ENCODE measurements at regions not wholly inside any gene's neighbourhood (a gene's known extent, or its start where the extent isn't known, plus 50 kb on each side); places are given as distances from the start of the nearest gene placed in this dataset.
"Not testable (repeated sequence)": the region's sequence is repeated elsewhere in the genome, so short reads cannot be mapped to it uniquely, and the experiment has no call there.

DNA sequence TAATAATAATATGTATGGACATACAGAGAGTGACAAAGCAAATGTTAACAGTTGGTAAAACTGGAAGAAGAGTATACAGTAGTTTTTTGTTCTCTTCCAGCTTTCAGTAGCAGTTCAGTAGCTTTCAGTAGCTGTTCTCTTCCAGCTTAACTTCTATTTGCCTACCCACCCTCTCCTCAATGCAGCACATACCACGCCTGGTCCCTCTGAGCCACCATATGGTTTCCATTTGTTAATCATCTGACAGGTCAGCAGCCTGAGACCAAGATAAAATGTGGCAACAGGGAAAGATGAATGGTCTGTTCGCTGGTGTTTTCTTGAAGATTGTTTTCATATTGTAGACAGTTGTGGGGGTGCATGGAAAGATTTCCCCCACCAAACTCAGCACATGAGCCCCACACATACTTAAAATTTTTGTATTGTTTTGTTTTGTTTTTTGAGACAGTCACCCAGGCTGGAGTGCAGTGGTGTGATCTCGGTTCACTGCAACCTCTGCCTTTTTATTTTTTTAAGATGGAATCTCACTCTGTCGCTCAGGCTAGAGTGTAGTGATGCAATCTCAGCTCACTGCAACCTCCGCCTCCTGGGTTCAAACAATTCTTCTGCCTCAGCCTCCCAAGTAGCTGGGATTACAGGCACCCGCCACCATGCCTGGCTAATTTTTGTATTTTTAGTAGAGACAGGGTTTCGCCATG lies 56.8 kb downstream of the ATP6V0E2 start:
- DNase-seq (ENCODE audit: low spot score): peak; percentile 82

- DNase-seq (ENCODE audit: low spot score): not testable (repeated sequence)
Measured at GRCh38 chr7:149933776-149934175, 60.0 kb downstream of the ATP6V0E2 start.

- DNase-seq (ENCODE audit: low spot score): not testable (repeated sequence)
Measured at GRCh38 chr7:149947346-149947745, 73.6 kb downstream of the ATP6V0E2 start.

- not testable (repeated sequence) for DNase-seq (ENCODE audit: low spot score)
Measured at GRCh38 chr7:149948444-149948843, 74.7 kb downstream of the ATP6V0E2 start.

DNA sequence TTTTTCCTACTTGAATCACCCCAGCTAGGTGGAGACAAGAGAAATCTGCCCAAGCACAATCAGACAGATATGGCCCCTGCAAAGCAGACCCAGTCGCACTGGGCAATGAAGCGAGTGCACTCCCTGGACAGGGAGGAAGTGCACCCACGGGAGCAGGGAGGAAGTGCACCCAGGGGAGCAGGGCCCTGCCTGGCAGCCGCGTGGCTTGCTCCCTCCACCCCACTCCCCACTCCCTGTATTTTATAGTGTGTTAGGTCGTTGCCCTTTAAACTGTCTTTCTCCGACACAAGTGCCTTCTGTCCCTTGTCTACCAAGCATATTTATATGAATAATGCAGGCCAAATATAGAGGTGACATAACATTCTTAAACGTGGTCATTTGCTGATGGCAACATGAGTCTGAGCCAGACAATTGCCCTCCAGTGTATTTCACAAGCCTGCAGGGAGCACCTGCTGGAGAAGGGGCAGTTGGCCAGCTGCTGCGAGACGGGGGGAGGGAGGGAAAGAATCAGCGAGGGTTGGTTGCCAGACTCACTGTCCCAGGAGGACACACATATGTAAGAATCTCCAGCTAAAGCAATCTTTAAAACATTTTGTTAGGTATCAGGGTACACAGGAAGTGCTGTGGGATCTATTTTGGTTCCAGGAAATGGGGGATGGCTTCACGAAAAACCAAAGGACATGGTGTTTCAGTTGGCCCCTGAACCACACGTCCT lies 76.3 kb downstream of the ATP6V0E2 start:
- not testable (repeated sequence) for DNase-seq (ENCODE audit: low spot score)

DNA sequence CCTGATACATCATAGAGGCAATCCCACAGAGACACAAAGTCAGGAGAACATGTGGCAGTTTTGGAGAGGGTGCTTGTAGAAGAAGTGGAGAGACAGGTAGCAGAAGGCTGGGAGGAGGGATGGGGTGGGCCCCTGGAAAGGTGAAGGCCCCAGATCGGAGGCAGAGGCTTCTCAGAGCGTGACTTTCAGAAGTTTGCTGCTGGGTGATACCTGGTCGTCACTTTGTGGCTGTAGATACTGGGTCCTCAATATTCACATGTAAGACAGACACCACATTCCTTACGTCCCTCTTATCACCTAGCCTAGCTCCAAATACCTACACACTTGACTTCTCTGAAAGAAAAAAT lies 76.8 kb downstream of the ATP6V0E2 start:
- DNase-seq (ENCODE audit: low spot score): not testable (repeated sequence)

- not testable (repeated sequence) for DNase-seq (ENCODE audit: low spot score)
Measured at GRCh38 chr7:149951579-149951978, 77.8 kb downstream of the ATP6V0E2 start.

- not testable (repeated sequence) for DNase-seq (ENCODE audit: low spot score)
Measured at GRCh38 chr7:149958880-149959279, 85.1 kb downstream of the ATP6V0E2 start.

- not testable (repeated sequence) for DNase-seq (ENCODE audit: low spot score)
Measured at GRCh38 chr7:149960863-149961262, 87.1 kb downstream of the ATP6V0E2 start.

- DNase-seq (ENCODE audit: low spot score): not testable (repeated sequence)
Measured at GRCh38 chr7:149961878-149962277, 88.1 kb downstream of the ATP6V0E2 start.

GRCh38 chr7:149962685-149963319 lies 89.0 kb downstream of the ATP6V0E2 start:
- DNase-seq (ENCODE audit: low spot score): not testable (repeated sequence)

GRCh38 chr7:149963985-149964384 lies 90.2 kb downstream of the ATP6V0E2 start:
- DNase-seq (ENCODE audit: low spot score): not testable (repeated sequence)

GRCh38 chr7:149966444-149966843 lies 92.7 kb downstream of the ATP6V0E2 start:
- not testable (repeated sequence) for DNase-seq (ENCODE audit: low spot score)

DNA sequence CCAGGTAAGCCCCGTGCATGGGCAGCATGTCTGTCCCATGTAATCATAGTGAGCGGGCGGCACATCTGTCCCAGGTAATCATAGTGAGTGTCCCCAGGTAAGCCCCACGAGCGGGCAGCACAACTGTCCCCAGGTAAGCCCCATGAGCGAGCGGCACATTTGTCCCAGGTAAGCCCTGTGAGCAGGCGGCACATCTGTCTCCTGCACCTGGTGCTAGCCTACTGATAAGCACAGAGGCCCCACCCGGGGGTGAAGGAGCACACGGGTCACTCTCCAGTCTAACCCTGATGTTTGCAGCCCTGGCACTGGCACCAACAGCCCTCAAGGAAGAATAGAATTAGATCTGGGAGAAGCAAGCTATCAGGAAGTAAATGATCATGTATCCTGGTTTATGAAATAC lies 99.2 kb downstream of the ATP6V0E2 start:
- not testable (repeated sequence) for DNase-seq (ENCODE audit: low spot score)

- not testable (repeated sequence) for DNase-seq (ENCODE audit: low spot score)
Measured at GRCh38 chr7:149973681-149974080, 99.9 kb downstream of the ATP6V0E2 start.

- not testable (repeated sequence) for DNase-seq (ENCODE audit: low spot score)
Measured at GRCh38 chr7:149975608-149976007, 101.8 kb downstream of the ATP6V0E2 start.

DNA sequence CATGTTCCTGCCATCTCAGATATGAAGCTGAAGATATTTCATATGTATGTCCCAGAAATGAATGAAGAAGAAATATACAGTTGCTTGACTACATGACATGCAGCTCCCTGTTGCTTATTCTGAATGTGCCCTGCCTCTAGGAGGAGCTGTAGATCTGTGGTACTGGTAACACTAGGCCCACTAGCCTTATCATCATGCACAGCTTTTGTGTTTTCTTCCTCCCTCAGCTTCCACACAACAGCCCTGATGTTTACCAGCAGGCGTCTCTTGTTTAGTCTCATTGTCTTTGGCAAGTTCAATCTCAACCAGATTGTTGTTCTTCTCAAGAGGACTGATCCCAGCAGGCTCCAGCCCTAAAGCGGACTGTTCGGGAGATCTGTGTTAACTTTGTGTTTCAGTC lies 104.8 kb downstream of the ATP6V0E2 start:
- not testable (repeated sequence) for DNase-seq (ENCODE audit: low spot score)

- DNase-seq (ENCODE audit: low spot score): not testable (repeated sequence)
Measured at GRCh38 chr7:149978944-149979343, 105.2 kb downstream of the ATP6V0E2 start.

GRCh38 chr7:149982537-149983112 lies 108.9 kb downstream of the ATP6V0E2 start:
- not testable (repeated sequence) for DNase-seq (ENCODE audit: low spot score)

- DNase-seq (ENCODE audit: low spot score): not testable (repeated sequence)
Measured at GRCh38 chr7:149986866-149987265, 113.1 kb downstream of the ATP6V0E2 start.

DNA sequence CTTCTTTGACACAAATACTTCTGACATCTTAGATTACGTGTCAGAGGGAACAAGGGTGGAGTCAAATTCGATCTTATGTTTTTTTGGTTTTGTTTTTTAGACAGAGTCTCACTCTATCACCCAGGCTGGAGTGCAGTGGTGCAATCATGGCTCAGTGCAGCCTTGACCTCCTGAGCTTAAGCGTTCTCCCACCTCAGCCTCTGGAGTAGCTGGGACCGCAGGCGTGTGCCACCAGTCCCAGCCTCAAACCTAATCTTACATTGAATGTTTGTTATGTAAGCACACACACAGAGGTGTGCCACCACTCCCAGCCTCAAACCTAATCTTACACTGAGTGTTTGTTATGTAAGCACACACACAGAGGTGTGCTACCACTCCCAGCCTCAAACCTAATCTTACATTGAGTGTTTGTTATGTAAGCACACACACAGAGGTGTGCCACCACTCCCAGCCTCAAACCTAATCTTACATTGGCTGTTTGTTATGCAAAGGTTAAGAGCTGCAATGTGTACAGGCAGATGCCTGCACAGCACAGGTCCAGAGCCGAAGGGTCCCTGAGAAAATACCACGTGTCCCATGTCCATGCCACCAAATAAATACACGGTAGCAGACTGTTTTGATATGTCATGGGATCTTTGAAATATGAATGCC lies 118.0 kb downstream of the ATP6V0E2 start:
- not testable (repeated sequence) for DNase-seq (ENCODE audit: low spot score)

Data from SK-N-DZ (cell line).